Activated B cell treated with CpG ODN at 0.5 μM for 24 hours (primary cell): ENCODE measurements at regions not wholly inside any gene's neighbourhood (a gene's known extent, or its start where the extent isn't known, plus 50 kb on each side); places are given as distances from the start of the nearest gene placed in this dataset.

Source experiments
- ATAC-seq: fragments of 200-7000 bp; cut with Tn5 transposase; one replicate; pipeline ENCODE4 v1.10.0; 2021; ENCODE audit warnings: low read depth, mild to moderate bottlenecking, moderate library complexity
- CTCF ChIA-PET: fragments of 350-600 bp; sonication (Branson Sonifier 250); formaldehyde crosslinking; loops from one replicate; lab custom pipeline; 2021; ENCODE audit warnings: antibody characterized with exemption; lab: Charles Lee
- POLR2A ChIA-PET: fragments of 350-600 bp; sonication (Branson Sonifier 250); formaldehyde crosslinking; loops from one replicate; lab custom pipeline; 2021; ENCODE audit warnings: antibody characterized with exemption; lab: Charles Lee
- DNase-seq: peaks from one replicate; pipeline ENCODE4 v3.0.0; 2022
- H3K27ac Mint-ChIP-seq: one replicate; pipeline ENCODE4 v1.8.0; 2020; ENCODE audit warnings: mixed read lengths
- H3K27me3 Mint-ChIP-seq: one replicate; pipeline ENCODE4 v1.8.0; 2021; ENCODE audit warnings: mixed read lengths
- H3K36me3 Mint-ChIP-seq: one replicate; pipeline ENCODE4 v1.8.0; 2021; ENCODE audit warnings: low read depth, mixed read lengths
- H3K4me1 Mint-ChIP-seq: one replicate; pipeline ENCODE4 v1.8.0; 2021; ENCODE audit warnings: mixed read lengths
- H3K4me3 Mint-ChIP-seq: one replicate; pipeline ENCODE4 v1.8.0; 2020; ENCODE audit warnings: mild to moderate bottlenecking, mixed read lengths
- H3K9me3 Mint-ChIP-seq: one replicate; pipeline ENCODE4 v1.8.0; 2020; ENCODE audit warnings: mixed read lengths
- intact Hi-C: fragments of 100-400 bp; cut with micrococcal nuclease; formaldehyde crosslinking; loops from one replicate; pipeline ENCODE4 v1.15.1; 2024
- TF ChIP-seq, protein P1 (sequence below): fragments of 200-600 bp; IDR thresholded peaks from one replicate; pipeline ENCODE4 v1.8.0; 2022; ENCODE audit warnings: antibody characterized with exemption, mild to moderate bottlenecking

- Mint-ChIP-seq H3K4me1 (no peaks in the 10 kb centered on the region), H3K27me3 (no peaks in the 10 kb centered on the region), H3K4me3 (no peak overlapping the region), H3K27ac (no peak overlapping the region), H3K9me3 (no peaks in the 10 kb centered on the region), H3K36me3 (no peaks in the 10 kb centered on the region)
- TF ChIP-seq, protein P1, sequence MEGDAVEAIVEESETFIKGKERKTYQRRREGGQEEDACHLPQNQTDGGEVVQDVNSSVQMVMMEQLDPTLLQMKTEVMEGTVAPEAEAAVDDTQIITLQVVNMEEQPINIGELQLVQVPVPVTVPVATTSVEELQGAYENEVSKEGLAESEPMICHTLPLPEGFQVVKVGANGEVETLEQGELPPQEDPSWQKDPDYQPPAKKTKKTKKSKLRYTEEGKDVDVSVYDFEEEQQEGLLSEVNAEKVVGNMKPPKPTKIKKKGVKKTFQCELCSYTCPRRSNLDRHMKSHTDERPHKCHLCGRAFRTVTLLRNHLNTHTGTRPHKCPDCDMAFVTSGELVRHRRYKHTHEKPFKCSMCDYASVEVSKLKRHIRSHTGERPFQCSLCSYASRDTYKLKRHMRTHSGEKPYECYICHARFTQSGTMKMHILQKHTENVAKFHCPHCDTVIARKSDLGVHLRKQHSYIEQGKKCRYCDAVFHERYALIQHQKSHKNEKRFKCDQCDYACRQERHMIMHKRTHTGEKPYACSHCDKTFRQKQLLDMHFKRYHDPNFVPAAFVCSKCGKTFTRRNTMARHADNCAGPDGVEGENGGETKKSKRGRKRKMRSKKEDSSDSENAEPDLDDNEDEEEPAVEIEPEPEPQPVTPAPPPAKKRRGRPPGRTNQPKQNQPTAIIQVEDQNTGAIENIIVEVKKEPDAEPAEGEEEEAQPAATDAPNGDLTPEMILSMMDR: no peak
- ATAC-seq: no peak
- ChIA-PET POLR2A (no interaction called here), CTCF (no interaction called here)
- no peak for DNase-seq
- intact Hi-C loops: no loop called here
Observed at GRCh38 chr6:9002833-9003232, 567.5 kb upstream of the SLC35B3 start.

- Mint-ChIP-seq H3K27me3 (no peaks in the 10 kb centered on the region), H3K9me3 (peaks cover 6% of the 10 kb centered on the region), H3K36me3 (no peaks in the 10 kb centered on the region), H3K4me1 (no peaks in the 10 kb centered on the region), H3K27ac (no peak overlapping the region), H3K4me3 (no peak overlapping the region)
- DNase-seq: no peak
- TF ChIP-seq, protein P1: no peak
- ChIA-PET POLR2A (no interaction called here), CTCF (no interaction called here)
- no peak for ATAC-seq
- intact Hi-C loops: no loop called here
Observed at GRCh38 chr6:8995156-8995555, 559.8 kb upstream of the SLC35B3 start.

GRCh38 chr6:8993111-8993510, 557.8 kb upstream of the SLC35B3 start:
- CTCF ChIA-PET: interaction anchor here (1.1 kb wide), 1 partner anchor 1436 kb away, joined by 3 read pairs; no protein-coding TSS in a partner anchor
- no peaks in the 10 kb centered on the region for H3K4me1 Mint-ChIP-seq
- H3K4me3 Mint-ChIP-seq: no peak overlapping the region
- H3K27me3 Mint-ChIP-seq: no peaks in the 10 kb centered on the region
- H3K27ac Mint-ChIP-seq: no peak overlapping the region
- ATAC-seq: no peak
- no peaks in the 10 kb centered on the region for H3K36me3 Mint-ChIP-seq
- intact Hi-C loops: no loop called here
- H3K9me3 Mint-ChIP-seq: peaks cover 6% of the 10 kb centered on the region
- POLR2A ChIA-PET: no interaction called here
- no peak for DNase-seq
- TF ChIP-seq, protein P1: no peak

GRCh38 chr6:8991844-8992243, 556.5 kb upstream of the SLC35B3 start:
- no peak for ATAC-seq
- intact Hi-C loops: no loop called here
- CTCF ChIA-PET: interaction anchor here (1.1 kb wide), 1 partner anchor 1438 kb away, joined by 3 read pairs; no protein-coding TSS in a partner anchor
- H3K9me3 Mint-ChIP-seq: peaks cover 6% of the 10 kb centered on the region
- no peak for DNase-seq
- TF ChIP-seq, protein P1: no peak
- POLR2A ChIA-PET: no interaction called here
- H3K27ac Mint-ChIP-seq: no peak overlapping the region
- H3K36me3 Mint-ChIP-seq: no peaks in the 10 kb centered on the region
- H3K4me1 Mint-ChIP-seq: no peaks in the 10 kb centered on the region
- no peaks in the 10 kb centered on the region for H3K27me3 Mint-ChIP-seq
- no peak overlapping the region for H3K4me3 Mint-ChIP-seq

DNA sequence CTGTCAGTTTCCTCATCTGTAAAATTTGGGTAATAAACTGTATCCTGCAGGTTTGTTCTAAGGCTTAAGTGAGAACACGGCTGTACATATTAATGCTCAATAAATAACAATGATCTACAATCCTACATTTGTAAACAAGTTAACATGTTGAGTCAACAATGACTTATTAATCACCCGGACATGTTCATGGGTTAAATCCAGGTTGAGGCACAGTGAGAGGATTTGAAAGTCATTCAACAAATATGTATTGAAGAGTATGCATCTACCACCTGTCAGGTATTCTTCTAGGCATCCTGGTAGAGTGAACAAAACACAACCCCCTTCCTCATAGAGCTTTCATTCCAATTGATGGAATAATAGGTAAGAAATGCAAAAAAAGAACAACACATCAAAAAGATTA, 554.7 kb upstream of the SLC35B3 start:
- Mint-ChIP-seq H3K4me3 (no peak overlapping the region), H3K27ac (no peak overlapping the region), H3K36me3 (no peaks in the 10 kb centered on the region), H3K27me3 (no peaks in the 10 kb centered on the region), H3K4me1 (no peaks in the 10 kb centered on the region), H3K9me3 (peaks cover under 1% of the 10 kb centered on the region)
- CTCF ChIA-PET: no interaction called here
- no peak for DNase-seq
- TF ChIP-seq, protein P1: no peak
- ATAC-seq: no peak
- intact Hi-C loops: no loop called here
- POLR2A ChIA-PET: no interaction called here
